Medulla oblongata (tissue), 1 donor: ENCODE measurements at regions not wholly inside any gene's neighbourhood (a gene's known extent, or its start where the extent isn't known, plus 50 kb on each side); places are given as distances from the start of the nearest gene placed in this dataset.
"Not testable (repeated sequence)": the region's sequence is repeated elsewhere in the genome, so short reads cannot be mapped to it uniquely, and the experiment has no call there.

Experiments
- DNase-seq: peaks from one replicate; pipeline ENCODE4 v3.0.0-alpha.2; 2015; ENCODE audit errors: extremely low spot score

- DNase-seq = not testable (repeated sequence)
These were observed 172.8 kb downstream of the ATP6V0E2 start for GRCh38 chr7:150046290-150047194.

GRCh38 chr7:150047329-150047728 is 173.6 kb downstream of the ATP6V0E2 start:
- DNase-seq = not testable (repeated sequence)

GRCh38 chr7:150047772-150048171 is 174.0 kb downstream of the ATP6V0E2 start:
- not testable (repeated sequence) for DNase-seq

GRCh38 chr7:150048244-150049011 is 174.7 kb downstream of the ATP6V0E2 start:
- DNase-seq = not testable (repeated sequence)

GRCh38 chr7:150049012-150049655 is 175.4 kb downstream of the ATP6V0E2 start:
- DNase-seq = peak; percentile 47

- DNase-seq = not testable (repeated sequence)
These were observed 179.6 kb downstream of the ATP6V0E2 start for GRCh38 chr7:150053396-150053795.

- not testable (repeated sequence) for DNase-seq
These were observed 180.5 kb downstream of the ATP6V0E2 start for GRCh38 chr7:150054242-150054641.

GRCh38 chr7:150060259-150061221 is 186.8 kb downstream of the ATP6V0E2 start:
- DNase-seq = not testable (repeated sequence)

GRCh38 chr7:150063195-150063594 is 189.4 kb downstream of the ATP6V0E2 start:
- DNase-seq = peak; percentile 18

GRCh38 chr7:150069555-150070313 is 196.0 kb downstream of the ATP6V0E2 start:
- not testable (repeated sequence) for DNase-seq

- DNase-seq = not testable (repeated sequence)
These were observed 203.8 kb downstream of the ATP6V0E2 start for GRCh38 chr7:150077543-150077942.

GRCh38 chr7:150081865-150082264 is 208.1 kb downstream of the ATP6V0E2 start:
- not testable (repeated sequence) for DNase-seq

- DNase-seq = not testable (repeated sequence)
These were observed 211.0 kb downstream of the ATP6V0E2 start for GRCh38 chr7:150084724-150085123.

GRCh38 chr7:150087478-150087877 is 213.7 kb downstream of the ATP6V0E2 start:
- not testable (repeated sequence) for DNase-seq

- not testable (repeated sequence) for DNase-seq
These were observed 215.4 kb downstream of the ATP6V0E2 start for GRCh38 chr7:150089139-150089538.

GRCh38 chr7:150090776-150091175 is 217.0 kb downstream of the ATP6V0E2 start:
- not testable (repeated sequence) for DNase-seq

GRCh38 chr7:150093897-150094296 is 220.1 kb downstream of the ATP6V0E2 start:
- DNase-seq = not testable (repeated sequence)

- DNase-seq = peak; percentile 40
These were observed 222.6 kb downstream of the ATP6V0E2 start for GRCh38 chr7:150096213-150096994.

GRCh38 chr7:150098592-150098991 is 224.6 kb upstream of the LRRC61 start:
- DNase-seq = not testable (repeated sequence)
